ENCODE measurements at regions not wholly inside any gene's neighbourhood (a gene's known extent, or its start where the extent isn't known, plus 50 kb on each side); places are given as distances from the start of the nearest gene placed in this dataset.

DNA sequence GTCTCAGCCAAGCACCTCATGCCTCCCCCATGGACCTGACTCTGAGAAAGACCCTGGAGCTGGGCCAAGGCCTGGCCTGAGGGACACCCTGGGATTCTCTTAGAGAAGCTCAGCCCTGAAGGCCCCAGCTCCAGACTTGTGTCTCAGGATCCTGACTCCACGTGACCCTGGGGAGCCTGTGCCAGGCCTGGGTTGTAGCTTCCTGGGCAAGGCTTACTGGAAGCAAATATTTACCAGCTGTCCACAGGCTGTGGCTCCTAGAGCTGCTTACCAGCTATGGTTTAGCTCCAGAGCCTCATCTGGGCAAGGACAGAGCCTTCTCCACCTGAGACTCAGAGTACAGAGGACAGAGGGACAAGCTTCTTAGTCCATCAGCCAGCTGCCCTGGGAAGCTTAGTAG, 61.0 kb upstream of the CEACAM8 start:
- WGBS, 2 donors: 64 to 76% methylated on average over 1 of the region's 1 CpG
- Histone ChIP-seq H3K4me1 (peaks cover 0 to 4% (median 0%) of the 10 kb centered on the region in 9 donors), H3K36me3 (no peaks in the 10 kb centered on the region), H3K27me3 (peaks cover 0 to 4% (median 0%) of the 10 kb centered on the region in 7 donors), H3K27ac (no peak overlapping the region), H3K4me3 (no peak overlapping the region), H3K9me3 (peaks cover 0 to 18% (median 0%) of the 10 kb centered on the region in 11 donors)
- intact Hi-C loops (cut with DNase I): no loop called here
- TF ChIP-seq, protein P1, sequence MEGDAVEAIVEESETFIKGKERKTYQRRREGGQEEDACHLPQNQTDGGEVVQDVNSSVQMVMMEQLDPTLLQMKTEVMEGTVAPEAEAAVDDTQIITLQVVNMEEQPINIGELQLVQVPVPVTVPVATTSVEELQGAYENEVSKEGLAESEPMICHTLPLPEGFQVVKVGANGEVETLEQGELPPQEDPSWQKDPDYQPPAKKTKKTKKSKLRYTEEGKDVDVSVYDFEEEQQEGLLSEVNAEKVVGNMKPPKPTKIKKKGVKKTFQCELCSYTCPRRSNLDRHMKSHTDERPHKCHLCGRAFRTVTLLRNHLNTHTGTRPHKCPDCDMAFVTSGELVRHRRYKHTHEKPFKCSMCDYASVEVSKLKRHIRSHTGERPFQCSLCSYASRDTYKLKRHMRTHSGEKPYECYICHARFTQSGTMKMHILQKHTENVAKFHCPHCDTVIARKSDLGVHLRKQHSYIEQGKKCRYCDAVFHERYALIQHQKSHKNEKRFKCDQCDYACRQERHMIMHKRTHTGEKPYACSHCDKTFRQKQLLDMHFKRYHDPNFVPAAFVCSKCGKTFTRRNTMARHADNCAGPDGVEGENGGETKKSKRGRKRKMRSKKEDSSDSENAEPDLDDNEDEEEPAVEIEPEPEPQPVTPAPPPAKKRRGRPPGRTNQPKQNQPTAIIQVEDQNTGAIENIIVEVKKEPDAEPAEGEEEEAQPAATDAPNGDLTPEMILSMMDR (IDR thresholded peaks at IDR 0.05): no peak
- DNase-seq: no peak
- ATAC-seq: peak in 2 of 8 donors; percentile 21 to 33

GRCh38 chr19:42653841-42654240, 59.1 kb upstream of the CEACAM8 start:
- Histone ChIP-seq H3K4me1 (peaks cover 0 to 4% (median 0%) of the 10 kb centered on the region in 9 donors), H3K9me3 (peaks cover 0 to 5% (median 0%) of the 10 kb centered on the region in 11 donors), H3K27ac (no peak overlapping the region), H3K4me3 (no peak overlapping the region), H3K27me3 (peaks cover 0 to 4% (median 0%) of the 10 kb centered on the region in 7 donors), H3K36me3 (no peaks in the 10 kb centered on the region)
- intact Hi-C loops (cut with DNase I): no loop called here
- 50 to 75% methylated on average over 1 of the region's 1 CpG for WGBS, 2 donors
- TF ChIP-seq, protein P1 (IDR thresholded peaks at IDR 0.05): no peak
- DNase-seq (no peak), ATAC-seq (no peak)

DNA sequence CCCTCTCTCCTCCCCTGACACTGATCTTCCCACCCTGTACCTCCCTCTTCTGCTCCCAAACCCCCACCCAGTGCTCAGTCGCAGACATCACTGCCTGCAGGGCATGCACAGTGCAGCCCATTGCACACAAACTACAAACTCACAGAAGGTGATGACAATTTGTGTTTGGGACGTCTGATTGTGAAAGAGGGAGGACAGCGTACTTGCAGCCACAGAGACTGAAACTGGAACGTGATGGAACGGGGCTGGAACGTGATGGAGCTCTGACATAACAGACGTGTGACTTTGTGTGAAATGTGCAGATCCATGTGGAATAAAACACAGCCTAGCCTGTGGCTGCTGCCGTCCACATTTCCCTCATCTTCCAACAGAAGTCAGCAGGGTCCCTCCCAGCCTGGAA, 57.3 kb upstream of the CEACAM8 start:
- TF ChIP-seq, protein P1 (IDR thresholded peaks at IDR 0.05): no peak
- Histone ChIP-seq H3K4me1 (no peaks in the 10 kb centered on the region), H3K27me3 (peaks cover 0 to 5% (median 0%) of the 10 kb centered on the region in 7 donors), H3K36me3 (no peaks in the 10 kb centered on the region), H3K27ac (no peak overlapping the region), H3K9me3 (no peaks in the 10 kb centered on the region), H3K4me3 (no peak overlapping the region)
- no peak for ATAC-seq
- DNase-seq: no peak
- intact Hi-C loops (cut with DNase I): no loop called here
- 77 to 78% methylated on average over 8 of the region's 8 CpGs for WGBS, 2 donors

All from heart right ventricle (tissue), 16 donors.